ENCODE measurements at regions not wholly inside any gene's neighbourhood (a gene's known extent, or its start where the extent isn't known, plus 50 kb on each side); places are given as distances from the start of the nearest gene placed in this dataset.

- H3K27me3 ChIP-seq (replicated peaks in 1 of 7), result no peaks in the 10 kb centered on the region
- peaks cover 0 to 12% (median under 1%) of the 10 kb centered on the region in 8 donors for H3K9me3 ChIP-seq
- no peaks in the 10 kb centered on the region for H3K36me3 ChIP-seq
- intact Hi-C loops (cut with DNase I; ENCODE audit: low total_unique reads), result no loop called here
- TF ChIP-seq POLR2A (IDR thresholded peaks at IDR 0.05), result no peak
- TF ChIP-seq, protein P1, sequence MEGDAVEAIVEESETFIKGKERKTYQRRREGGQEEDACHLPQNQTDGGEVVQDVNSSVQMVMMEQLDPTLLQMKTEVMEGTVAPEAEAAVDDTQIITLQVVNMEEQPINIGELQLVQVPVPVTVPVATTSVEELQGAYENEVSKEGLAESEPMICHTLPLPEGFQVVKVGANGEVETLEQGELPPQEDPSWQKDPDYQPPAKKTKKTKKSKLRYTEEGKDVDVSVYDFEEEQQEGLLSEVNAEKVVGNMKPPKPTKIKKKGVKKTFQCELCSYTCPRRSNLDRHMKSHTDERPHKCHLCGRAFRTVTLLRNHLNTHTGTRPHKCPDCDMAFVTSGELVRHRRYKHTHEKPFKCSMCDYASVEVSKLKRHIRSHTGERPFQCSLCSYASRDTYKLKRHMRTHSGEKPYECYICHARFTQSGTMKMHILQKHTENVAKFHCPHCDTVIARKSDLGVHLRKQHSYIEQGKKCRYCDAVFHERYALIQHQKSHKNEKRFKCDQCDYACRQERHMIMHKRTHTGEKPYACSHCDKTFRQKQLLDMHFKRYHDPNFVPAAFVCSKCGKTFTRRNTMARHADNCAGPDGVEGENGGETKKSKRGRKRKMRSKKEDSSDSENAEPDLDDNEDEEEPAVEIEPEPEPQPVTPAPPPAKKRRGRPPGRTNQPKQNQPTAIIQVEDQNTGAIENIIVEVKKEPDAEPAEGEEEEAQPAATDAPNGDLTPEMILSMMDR (IDR thresholded peaks at IDR 0.05 in 8 of 11, conservative IDR thresholded peaks at IDR 0.05 in 3 of 11), result no peak
- no peak for TF ChIP-seq POLR2AphosphoS5 (IDR thresholded peaks at IDR 0.05)
- WGBS, 5 donors, result 72 to 97% (median 82%) methylated on average over 1 of the region's 1 CpG
- no peaks in the 10 kb centered on the region for H3K4me1 ChIP-seq
- H3K4me3 ChIP-seq, result no peak overlapping the region
- no peak overlapping the region for H3K27ac ChIP-seq
- no peak for DNase-seq
Measured at GRCh38 chr5:144100702-144101101, 69.8 kb downstream of the YIPF5 start.

- no peak for DNase-seq
Measured at GRCh38 chr5:144101616-144102015, 68.8 kb downstream of the YIPF5 start.

GRCh38 chr5:144102361-144102760 lies 68.1 kb downstream of the YIPF5 start:
- 82 to 89% (median 86%) methylated on average over 2 of the region's 2 CpGs for WGBS, 5 donors
- Histone ChIP-seq H3K27me3 (replicated peaks in 1 of 7) (no peaks in the 10 kb centered on the region), H3K4me3 (no peak overlapping the region), H3K9me3 (peaks cover 0 to 4% (median 0%) of the 10 kb centered on the region in 8 donors), H3K27ac (no peak overlapping the region), H3K4me1 (no peaks in the 10 kb centered on the region), H3K36me3 (no peaks in the 10 kb centered on the region)
- TF ChIP-seq POLR2A (IDR thresholded peaks at IDR 0.05), result no peak
- no peak for TF ChIP-seq POLR2AphosphoS5 (IDR thresholded peaks at IDR 0.05)
- TF ChIP-seq, protein P1 (IDR thresholded peaks at IDR 0.05 in 8 of 11, conservative IDR thresholded peaks at IDR 0.05 in 3 of 11), result no peak
- DNase-seq, result no peak
- intact Hi-C loops (cut with DNase I; ENCODE audit: low total_unique reads), result no loop called here

More at GRCh38 chr5:144101616-144102015, 68.8 kb downstream of the YIPF5 start:
- Histone ChIP-seq H3K9me3 (peaks cover 0 to 6% (median 0%) of the 10 kb centered on the region in 8 donors), H3K4me1 (no peaks in the 10 kb centered on the region), H3K27me3 (replicated peaks in 1 of 7) (no peaks in the 10 kb centered on the region), H3K36me3 (no peaks in the 10 kb centered on the region), H3K27ac (no peak overlapping the region), H3K4me3 (no peak overlapping the region)
- no peak for TF ChIP-seq POLR2AphosphoS5 (IDR thresholded peaks at IDR 0.05)
- no peak for TF ChIP-seq POLR2A (IDR thresholded peaks at IDR 0.05)
- TF ChIP-seq, protein P1 (IDR thresholded peaks at IDR 0.05 in 8 of 11, conservative IDR thresholded peaks at IDR 0.05 in 3 of 11), result no peak
- WGBS, 5 donors, result 81 to 94% (median 87%) methylated on average over 1 of the region's 1 CpG
- intact Hi-C loops (cut with DNase I; ENCODE audit: low total_unique reads), result no loop called here

DNA sequence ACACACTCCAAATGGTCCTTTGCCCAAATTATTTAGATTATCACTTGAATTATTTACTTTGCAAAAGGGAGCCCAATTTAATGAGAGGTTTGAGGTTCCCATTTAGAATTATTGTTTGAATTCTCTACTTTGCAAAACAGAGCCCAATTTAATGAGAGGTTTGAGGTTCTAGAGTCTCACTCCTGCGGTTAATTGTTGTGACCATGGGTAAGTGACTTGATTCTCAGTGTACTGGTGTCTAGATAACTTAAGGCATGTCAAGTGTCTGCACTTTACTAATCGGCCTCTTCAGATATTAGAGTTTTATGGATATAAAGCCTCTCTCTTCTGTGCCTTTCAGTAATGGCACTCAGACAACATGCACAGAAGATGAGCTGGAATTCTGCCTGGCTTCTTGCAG lies 67.5 kb downstream of the YIPF5 start:
- WGBS, 5 donors, result 86 to 95% (median 92%) methylated on average over 2 of the region's 2 CpGs
- no peaks in the 10 kb centered on the region for H3K27me3 ChIP-seq (replicated peaks in 1 of 7)
- intact Hi-C loops (cut with DNase I; ENCODE audit: low total_unique reads), result no loop called here

More for the DNA sequence above, 67.5 kb downstream of the YIPF5 start:
- no peak overlapping the region for H3K27ac ChIP-seq
- H3K9me3 ChIP-seq, result no peaks in the 10 kb centered on the region
- no peak for TF ChIP-seq POLR2A (IDR thresholded peaks at IDR 0.05)
- TF ChIP-seq, protein P1 (IDR thresholded peaks at IDR 0.05 in 8 of 11, conservative IDR thresholded peaks at IDR 0.05 in 3 of 11), result no peak
- no peak for TF ChIP-seq POLR2AphosphoS5 (IDR thresholded peaks at IDR 0.05)
- DNase-seq, result no peak
- H3K4me1 ChIP-seq, result no peaks in the 10 kb centered on the region
- no peak overlapping the region for H3K4me3 ChIP-seq
- no peaks in the 10 kb centered on the region for H3K36me3 ChIP-seq
